ENCODE measurements at regions not wholly inside any gene's neighbourhood (a gene's known extent, or its start where the extent isn't known, plus 50 kb on each side); places are given as distances from the start of the nearest gene placed in this dataset.

DNA sequence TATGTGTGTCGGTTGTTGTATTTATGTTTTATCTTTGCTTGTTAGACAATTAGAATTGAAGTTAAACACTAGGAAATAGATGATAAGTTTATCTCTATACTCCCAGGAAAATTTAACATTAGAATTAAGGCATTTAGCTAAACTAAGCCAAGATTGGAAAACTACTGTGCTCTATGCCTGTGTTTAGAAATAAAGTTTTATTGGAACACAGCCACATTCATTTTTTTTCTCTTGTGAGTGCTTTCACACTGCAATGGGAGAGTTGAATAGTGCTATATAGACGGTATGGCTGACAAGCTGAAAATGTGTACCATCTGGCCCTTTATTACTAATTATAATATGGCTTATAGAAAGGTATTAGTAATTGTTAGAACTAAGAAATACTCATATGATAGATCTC lies 186.7 kb upstream of the NUDT6 start:
- TF ChIP-seq MYC (IDR thresholded peaks at IDR 0.05; ENCODE audit: borderline replicate concordance, low read length) (no peak), MAZ (IDR thresholded peaks at IDR 0.05; ENCODE audit: borderline replicate concordance, low read depth, low read length) (no peak), POLR2A (IDR thresholded peaks at IDR 0.05; ENCODE audit: low read length) (no peak), EP300 (IDR thresholded peaks at IDR 0.05) (no peak), HOXA7 (CRISPR knock-in tag; IDR thresholded peaks at IDR 0.05) (no peak), TFCP2L1 (CRISPR knock-in tag; IDR thresholded peaks at IDR 0.05) (no peak), RFX5 (IDR thresholded peaks at IDR 0.05) (no peak), HOXB5 (CRISPR knock-in tag; IDR thresholded peaks at IDR 0.05) (no peak)
- TF ChIP-seq, protein P1, sequence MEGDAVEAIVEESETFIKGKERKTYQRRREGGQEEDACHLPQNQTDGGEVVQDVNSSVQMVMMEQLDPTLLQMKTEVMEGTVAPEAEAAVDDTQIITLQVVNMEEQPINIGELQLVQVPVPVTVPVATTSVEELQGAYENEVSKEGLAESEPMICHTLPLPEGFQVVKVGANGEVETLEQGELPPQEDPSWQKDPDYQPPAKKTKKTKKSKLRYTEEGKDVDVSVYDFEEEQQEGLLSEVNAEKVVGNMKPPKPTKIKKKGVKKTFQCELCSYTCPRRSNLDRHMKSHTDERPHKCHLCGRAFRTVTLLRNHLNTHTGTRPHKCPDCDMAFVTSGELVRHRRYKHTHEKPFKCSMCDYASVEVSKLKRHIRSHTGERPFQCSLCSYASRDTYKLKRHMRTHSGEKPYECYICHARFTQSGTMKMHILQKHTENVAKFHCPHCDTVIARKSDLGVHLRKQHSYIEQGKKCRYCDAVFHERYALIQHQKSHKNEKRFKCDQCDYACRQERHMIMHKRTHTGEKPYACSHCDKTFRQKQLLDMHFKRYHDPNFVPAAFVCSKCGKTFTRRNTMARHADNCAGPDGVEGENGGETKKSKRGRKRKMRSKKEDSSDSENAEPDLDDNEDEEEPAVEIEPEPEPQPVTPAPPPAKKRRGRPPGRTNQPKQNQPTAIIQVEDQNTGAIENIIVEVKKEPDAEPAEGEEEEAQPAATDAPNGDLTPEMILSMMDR (IDR thresholded peaks at IDR 0.05): no peak
- TF ChIP-seq, protein P2, sequence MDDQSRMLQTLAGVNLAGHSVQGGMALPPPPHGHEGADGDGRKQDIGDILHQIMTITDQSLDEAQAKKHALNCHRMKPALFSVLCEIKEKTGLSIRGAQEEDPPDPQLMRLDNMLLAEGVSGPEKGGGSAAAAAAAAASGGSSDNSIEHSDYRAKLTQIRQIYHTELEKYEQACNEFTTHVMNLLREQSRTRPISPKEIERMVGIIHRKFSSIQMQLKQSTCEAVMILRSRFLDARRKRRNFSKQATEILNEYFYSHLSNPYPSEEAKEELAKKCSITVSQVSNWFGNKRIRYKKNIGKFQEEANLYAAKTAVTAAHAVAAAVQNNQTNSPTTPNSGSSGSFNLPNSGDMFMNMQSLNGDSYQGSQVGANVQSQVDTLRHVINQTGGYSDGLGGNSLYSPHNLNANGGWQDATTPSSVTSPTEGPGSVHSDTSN (IDR thresholded peaks at IDR 0.05): no peak
